ENCODE measurements at regions not wholly inside any gene's neighbourhood (a gene's known extent, or its start where the extent isn't known, plus 50 kb on each side); places are given as distances from the start of the nearest gene placed in this dataset.

- DNase-seq, result no peak
Observed at GRCh38 chr7:42414941-42415505, 178.0 kb upstream of the GLI3 start.

- DNase-seq, result no peak
Observed at GRCh38 chr7:42414028-42414427, 177.0 kb upstream of the GLI3 start.

GRCh38 chr7:42409296-42409695 lies 172.3 kb upstream of the GLI3 start:
- DNase-seq, result no peak

- no peak for DNase-seq
Observed at GRCh38 chr7:42407833-42408232, 170.8 kb upstream of the GLI3 start.

- no peak for DNase-seq
Observed at GRCh38 chr7:42407021-42407710, 170.2 kb upstream of the GLI3 start.

GRCh38 chr7:42406358-42406757 lies 169.3 kb upstream of the GLI3 start:
- no peak for DNase-seq

GRCh38 chr7:42405782-42406181 lies 168.8 kb upstream of the GLI3 start:
- no peak for DNase-seq

GRCh38 chr7:42403831-42404230 lies 166.8 kb upstream of the GLI3 start:
- no peak for DNase-seq

GRCh38 chr7:42400961-42401360 lies 164.0 kb upstream of the GLI3 start:
- no peak for DNase-seq

GRCh38 chr7:42400211-42400772 lies 163.3 kb upstream of the GLI3 start:
- DNase-seq, result no peak

GRCh38 chr7:42395607-42396006 lies 158.6 kb upstream of the GLI3 start:
- DNase-seq, result no peak

- DNase-seq, result no peak
Observed at GRCh38 chr7:42392826-42393225, 155.8 kb upstream of the GLI3 start.

- DNase-seq, result no peak
Observed at GRCh38 chr7:42389697-42390096, 152.7 kb upstream of the GLI3 start.

GRCh38 chr7:42385912-42386311 lies 148.9 kb upstream of the GLI3 start:
- DNase-seq, result no peak

GRCh38 chr7:42381161-42381560 lies 144.2 kb upstream of the GLI3 start:
- no peak for DNase-seq

GRCh38 chr7:42380401-42380800 lies 143.4 kb upstream of the GLI3 start:
- DNase-seq, result no peak

GRCh38 chr7:42378149-42378548 lies 141.1 kb upstream of the GLI3 start:
- no peak for DNase-seq

GRCh38 chr7:42373285-42373684 lies 136.3 kb upstream of the GLI3 start:
- DNase-seq, result no peak

GRCh38 chr7:42372479-42372878 lies 135.5 kb upstream of the GLI3 start:
- DNase-seq, result no peak

GRCh38 chr7:42359946-42360345 lies 122.9 kb upstream of the GLI3 start:
- no peak for DNase-seq

GRCh38 chr7:42351316-42351935 lies 114.4 kb upstream of the GLI3 start:
- DNase-seq, result no peak

- peak; percentile 66 for DNase-seq
Observed at GRCh38 chr7:42350801-42351200, 113.8 kb upstream of the GLI3 start.

- no peak for DNase-seq
Observed at GRCh38 chr7:42348631-42349030, 111.6 kb upstream of the GLI3 start.

- DNase-seq, result no peak
Observed at GRCh38 chr7:42348071-42348470, 111.1 kb upstream of the GLI3 start.

Measured in RPMI8226 (cell line).